OCI-LY1 (cell line): ENCODE measurements at regions not wholly inside any gene's neighbourhood (a gene's known extent, or its start where the extent isn't known, plus 50 kb on each side); places are given as distances from the start of the nearest gene placed in this dataset.

Source experiments
- EZH2 ChIP-seq: fragments of 200-600 bp; sonication (generic), shearing (Covaris generic); IDR thresholded peaks from 2 replicates; pipeline ENCODE4 v1.8.0; 2017; ENCODE audit warnings: borderline replicate concordance, mixed run types, mild to moderate bottlenecking, antibody characterized with exemption, low read length, moderate library complexity, mixed read lengths
- TF ChIP-seq, protein P1 (sequence below): fragments of 200-600 bp; sonication (generic), shearing (Covaris generic); IDR thresholded peaks from 2 replicates; pipeline ENCODE4 v1.5.1; 2017; ENCODE audit warnings: mild to moderate bottlenecking, antibody characterized with exemption, low read length, moderate library complexity, mixed read lengths

DNA sequence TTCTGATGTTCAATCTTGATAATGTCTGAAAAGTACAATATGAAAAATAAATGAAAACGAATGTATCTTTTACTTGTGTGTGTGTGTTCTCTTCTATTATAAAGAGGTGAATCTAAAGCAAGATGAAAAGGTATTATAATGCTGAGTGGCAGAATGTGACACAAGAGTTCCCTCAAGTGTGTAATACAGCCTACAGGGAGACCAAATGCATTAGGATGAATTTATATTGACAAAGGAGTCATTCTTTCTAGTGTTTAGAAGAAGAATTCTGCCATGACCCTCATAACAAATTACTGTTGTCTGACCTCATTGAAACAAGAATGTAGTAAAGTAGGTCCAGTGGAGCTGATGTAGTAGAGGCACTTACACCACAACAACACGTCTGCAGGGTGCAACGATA is 1119.0 kb upstream of the CDH10 start:
- TF ChIP-seq, protein P1, sequence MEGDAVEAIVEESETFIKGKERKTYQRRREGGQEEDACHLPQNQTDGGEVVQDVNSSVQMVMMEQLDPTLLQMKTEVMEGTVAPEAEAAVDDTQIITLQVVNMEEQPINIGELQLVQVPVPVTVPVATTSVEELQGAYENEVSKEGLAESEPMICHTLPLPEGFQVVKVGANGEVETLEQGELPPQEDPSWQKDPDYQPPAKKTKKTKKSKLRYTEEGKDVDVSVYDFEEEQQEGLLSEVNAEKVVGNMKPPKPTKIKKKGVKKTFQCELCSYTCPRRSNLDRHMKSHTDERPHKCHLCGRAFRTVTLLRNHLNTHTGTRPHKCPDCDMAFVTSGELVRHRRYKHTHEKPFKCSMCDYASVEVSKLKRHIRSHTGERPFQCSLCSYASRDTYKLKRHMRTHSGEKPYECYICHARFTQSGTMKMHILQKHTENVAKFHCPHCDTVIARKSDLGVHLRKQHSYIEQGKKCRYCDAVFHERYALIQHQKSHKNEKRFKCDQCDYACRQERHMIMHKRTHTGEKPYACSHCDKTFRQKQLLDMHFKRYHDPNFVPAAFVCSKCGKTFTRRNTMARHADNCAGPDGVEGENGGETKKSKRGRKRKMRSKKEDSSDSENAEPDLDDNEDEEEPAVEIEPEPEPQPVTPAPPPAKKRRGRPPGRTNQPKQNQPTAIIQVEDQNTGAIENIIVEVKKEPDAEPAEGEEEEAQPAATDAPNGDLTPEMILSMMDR: no peak
- no peak for TF ChIP-seq EZH2
